Panc1 (cell line): ENCODE measurements at regions not wholly inside any gene's neighbourhood (a gene's known extent, or its start where the extent isn't known, plus 50 kb on each side); places are given as distances from the start of the nearest gene placed in this dataset.

Experiments
- ATAC-seq: fragments of 200-7000 bp; cut with Tn5 transposase; 2 replicates; pipeline ENCODE4 v1.9.1; 2020; ENCODE audit warnings: mild to moderate bottlenecking, moderate library complexity
- BruUV-seq: library from RNA; stranded (reverse); fragments of 400-500 nt; replicated peaks from 2 replicates; lab custom pipeline; 2021; lab: Mats Ljungman, UMichigan
- CTCF ChIA-PET: fragments of 300-600 bp; sonication (Branson Sonifier 250); formaldehyde crosslinking; loops from one replicate; lab custom pipeline; 2022; ENCODE audit warnings: antibody characterized with exemption; lab: Charles Lee
- POLR2A ChIA-PET: fragments of 300-600 bp; sonication (Branson Sonifier 250); formaldehyde crosslinking; loops from one replicate; lab custom pipeline; 2022; ENCODE audit warnings: antibody characterized with exemption; lab: Charles Lee
- DNase-seq: peaks from one replicate; pipeline ENCODE4 v3.0.0-alpha.2; 2010; ENCODE audit warnings: low read depth, low spot score
- H3K27ac ChIP-seq: 2 replicates; pipeline ENCODE4 v1.5.1; 2011; ENCODE audit warnings: mild to moderate bottlenecking, low read length, inconsistent platforms
- H3K27me3 ChIP-seq: fragments of 200-500 bp; sonication (Bioruptor generic); 2 replicates; pipeline ENCODE4 v1.6.0; 2014; ENCODE audit warnings: low read length, inconsistent platforms; ENCODE audit not compliant: control insufficient read depth, insufficient read depth
- H3K36me3 ChIP-seq: fragments of 200-500 bp; sonication (Bioruptor generic); 2 replicates; pipeline ENCODE4 v1.5.1; 2014; ENCODE audit warnings: inconsistent platforms, mild to moderate bottlenecking, low read length, moderate library complexity; ENCODE audit not compliant: control insufficient read depth, insufficient read depth
- H3K4me1 ChIP-seq: 2 replicates; pipeline ENCODE4 v1.5.1; 2011; ENCODE audit warnings: inconsistent platforms, mild to moderate bottlenecking, low read length, moderate library complexity; ENCODE audit not compliant: control insufficient read depth, insufficient read depth
- H3K4me3 ChIP-seq, 2 experiments: 2 replicates each; pipeline ENCODE4 v1.5.1; 2011 to 2012; ENCODE audit warnings: low read depth in 2 of 2, low read length in 2 of 2, mild to moderate bottlenecking in 2 of 2, inconsistent platforms in 1 of 2, moderate library complexity in 1 of 2
- H3K9me3 ChIP-seq: fragments of 200-500 bp; sonication (Bioruptor generic); 2 replicates; pipeline ENCODE4 v1.5.1; 2014; ENCODE audit warnings: low read depth, mild to moderate bottlenecking, inconsistent platforms, low read length, moderate library complexity; ENCODE audit not compliant: control insufficient read depth, insufficient read depth
- POLR2AphosphoS5 ChIP-seq: IDR thresholded peaks from 2 replicates; pipeline ENCODE4 v1.6.1; 2012; ENCODE audit warnings: mild to moderate bottlenecking, low read depth, low read length, moderate library complexity
- SIN3A ChIP-seq: IDR thresholded peaks from 2 replicates; pipeline ENCODE4 v1.6.1; 2012; ENCODE audit warnings: low read depth, mild to moderate bottlenecking, low read length, moderate library complexity, borderline replicate concordance; ENCODE audit not compliant: insufficient read depth
- TCF7L2 ChIP-seq: IDR thresholded peaks from 2 replicates; pipeline ENCODE4 v1.6.1; 2011; ENCODE audit warnings: mild to moderate bottlenecking, low read depth, low read length, inconsistent platforms
- in situ Hi-C: cut with HindIII; loops from 2 replicates; pipeline ENCODE4 v1.10.0; 2016; ENCODE audit warnings: low sequenced_read_pairs, low pct_unique_long_range_greater_than_20kb
- intact Hi-C: fragments of 100-400 bp; cut with micrococcal nuclease; formaldehyde crosslinking; loops from one replicate; pipeline ENCODE4 v1.10.0; 2022; ENCODE audit not compliant: unreplicated experiment
- TF ChIP-seq, protein P1 (sequence below), 2 experiments: IDR thresholded peaks; 2 replicates each; pipeline ENCODE4 v1.6.1; 2011 to 2012; ENCODE audit warnings: low read depth in 2 of 2, control low read depth in 1 of 2, low read length in 1 of 2, mild to moderate bottlenecking in 1 of 2, moderate library complexity in 1 of 2; ENCODE audit not compliant: insufficient read depth in 1 of 2
- TF ChIP-seq, protein P2 (sequence below): fragments of 450-650 bp; IDR thresholded peaks from 2 replicates; pipeline ENCODE4 v1.5.1; 2017; ENCODE audit warnings: mild to moderate bottlenecking

DNA sequence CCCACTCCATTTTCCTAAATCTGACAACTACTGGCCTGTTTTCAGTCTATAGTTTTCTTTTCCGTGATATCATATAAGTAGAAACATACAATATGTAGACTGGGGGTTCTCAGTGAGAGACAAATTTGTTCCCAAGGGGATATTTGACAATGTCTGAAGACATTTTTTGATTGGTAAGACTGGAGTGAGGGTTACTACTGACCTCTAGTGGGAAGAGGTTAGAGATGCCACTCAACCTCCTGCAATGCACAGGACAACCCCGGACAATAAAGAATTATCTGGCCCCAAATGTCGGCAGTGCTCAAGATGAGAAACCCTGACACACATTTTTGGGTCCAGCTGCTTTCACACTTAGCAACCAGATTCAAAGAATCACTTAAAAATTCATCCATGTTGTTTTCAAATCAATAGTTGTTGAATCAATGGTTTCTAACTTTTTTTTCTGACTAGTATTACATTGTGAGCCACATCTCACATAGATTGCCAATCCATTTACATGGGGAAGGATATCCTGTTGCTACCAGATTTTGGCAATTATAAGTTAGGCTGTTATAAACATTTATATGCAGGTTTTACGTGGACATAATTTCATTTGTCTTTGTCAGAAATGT lies 307.1 kb downstream of the RPL10L start:
- Histone ChIP-seq H3K4me1 (no peaks in the 10 kb centered on the region), H3K27me3 (no peaks in the 10 kb centered on the region), H3K4me3 (no peak overlapping the region), H3K9me3 (no peaks in the 10 kb centered on the region), H3K36me3 (no peaks in the 10 kb centered on the region), H3K27ac (no peak overlapping the region)
- intact Hi-C loops = loop anchor here (5.0 kb wide), 1 partner anchor 92 kb away; no protein-coding TSS in a partner anchor
- in situ Hi-C loops = no loop called here
- no TSS peak for BruUV-seq
- TF ChIP-seq, protein P1, sequence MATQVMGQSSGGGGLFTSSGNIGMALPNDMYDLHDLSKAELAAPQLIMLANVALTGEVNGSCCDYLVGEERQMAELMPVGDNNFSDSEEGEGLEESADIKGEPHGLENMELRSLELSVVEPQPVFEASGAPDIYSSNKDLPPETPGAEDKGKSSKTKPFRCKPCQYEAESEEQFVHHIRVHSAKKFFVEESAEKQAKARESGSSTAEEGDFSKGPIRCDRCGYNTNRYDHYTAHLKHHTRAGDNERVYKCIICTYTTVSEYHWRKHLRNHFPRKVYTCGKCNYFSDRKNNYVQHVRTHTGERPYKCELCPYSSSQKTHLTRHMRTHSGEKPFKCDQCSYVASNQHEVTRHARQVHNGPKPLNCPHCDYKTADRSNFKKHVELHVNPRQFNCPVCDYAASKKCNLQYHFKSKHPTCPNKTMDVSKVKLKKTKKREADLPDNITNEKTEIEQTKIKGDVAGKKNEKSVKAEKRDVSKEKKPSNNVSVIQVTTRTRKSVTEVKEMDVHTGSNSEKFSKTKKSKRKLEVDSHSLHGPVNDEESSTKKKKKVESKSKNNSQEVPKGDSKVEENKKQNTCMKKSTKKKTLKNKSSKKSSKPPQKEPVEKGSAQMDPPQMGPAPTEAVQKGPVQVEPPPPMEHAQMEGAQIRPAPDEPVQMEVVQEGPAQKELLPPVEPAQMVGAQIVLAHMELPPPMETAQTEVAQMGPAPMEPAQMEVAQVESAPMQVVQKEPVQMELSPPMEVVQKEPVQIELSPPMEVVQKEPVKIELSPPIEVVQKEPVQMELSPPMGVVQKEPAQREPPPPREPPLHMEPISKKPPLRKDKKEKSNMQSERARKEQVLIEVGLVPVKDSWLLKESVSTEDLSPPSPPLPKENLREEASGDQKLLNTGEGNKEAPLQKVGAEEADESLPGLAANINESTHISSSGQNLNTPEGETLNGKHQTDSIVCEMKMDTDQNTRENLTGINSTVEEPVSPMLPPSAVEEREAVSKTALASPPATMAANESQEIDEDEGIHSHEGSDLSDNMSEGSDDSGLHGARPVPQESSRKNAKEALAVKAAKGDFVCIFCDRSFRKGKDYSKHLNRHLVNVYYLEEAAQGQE (IDR thresholded peaks at IDR 0.05; ENCODE audit: insufficient read depth in 1 of 2, low read depth in 2 of 2, low read length in 1 of 2) = no peak
- TF ChIP-seq, protein P2, sequence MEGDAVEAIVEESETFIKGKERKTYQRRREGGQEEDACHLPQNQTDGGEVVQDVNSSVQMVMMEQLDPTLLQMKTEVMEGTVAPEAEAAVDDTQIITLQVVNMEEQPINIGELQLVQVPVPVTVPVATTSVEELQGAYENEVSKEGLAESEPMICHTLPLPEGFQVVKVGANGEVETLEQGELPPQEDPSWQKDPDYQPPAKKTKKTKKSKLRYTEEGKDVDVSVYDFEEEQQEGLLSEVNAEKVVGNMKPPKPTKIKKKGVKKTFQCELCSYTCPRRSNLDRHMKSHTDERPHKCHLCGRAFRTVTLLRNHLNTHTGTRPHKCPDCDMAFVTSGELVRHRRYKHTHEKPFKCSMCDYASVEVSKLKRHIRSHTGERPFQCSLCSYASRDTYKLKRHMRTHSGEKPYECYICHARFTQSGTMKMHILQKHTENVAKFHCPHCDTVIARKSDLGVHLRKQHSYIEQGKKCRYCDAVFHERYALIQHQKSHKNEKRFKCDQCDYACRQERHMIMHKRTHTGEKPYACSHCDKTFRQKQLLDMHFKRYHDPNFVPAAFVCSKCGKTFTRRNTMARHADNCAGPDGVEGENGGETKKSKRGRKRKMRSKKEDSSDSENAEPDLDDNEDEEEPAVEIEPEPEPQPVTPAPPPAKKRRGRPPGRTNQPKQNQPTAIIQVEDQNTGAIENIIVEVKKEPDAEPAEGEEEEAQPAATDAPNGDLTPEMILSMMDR = peak; percentile 55
- TF ChIP-seq SIN3A = no peak
- TF ChIP-seq TCF7L2 = no peak
- TF ChIP-seq POLR2AphosphoS5 = no peak
- ATAC-seq = no peak
- POLR2A ChIA-PET = no interaction called here
- DNase-seq = peak; percentile 13
- CTCF ChIA-PET = no interaction called here

DNA sequence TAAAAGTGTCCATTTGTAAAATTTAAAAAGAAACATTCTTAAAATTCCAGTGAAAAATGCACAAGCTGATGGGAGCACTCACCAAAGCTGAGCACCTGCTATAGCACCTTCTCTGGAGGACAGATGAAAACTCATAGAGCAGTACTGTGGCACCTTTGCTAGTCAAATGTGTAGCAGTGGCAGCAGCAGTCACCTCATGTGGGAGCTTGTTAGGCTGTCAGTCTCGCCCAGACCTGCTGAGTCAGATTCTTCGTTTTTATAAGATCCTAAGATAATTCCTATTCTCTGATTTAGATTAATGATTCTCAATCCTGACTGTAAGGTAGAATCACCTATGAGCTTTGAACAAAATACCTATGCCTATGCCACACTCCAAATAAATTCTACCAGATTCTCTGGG lies 325.8 kb downstream of the RPL10L start:
- Histone ChIP-seq H3K27me3 (no peaks in the 10 kb centered on the region), H3K36me3 (no peaks in the 10 kb centered on the region), H3K4me3 (no peak overlapping the region), H3K4me1 (no peaks in the 10 kb centered on the region), H3K27ac (no peak overlapping the region), H3K9me3 (no peaks in the 10 kb centered on the region)
- DNase-seq (no peak), ATAC-seq (no peak)
- in situ Hi-C loops (no loop called here), intact Hi-C loops (no loop called here)
- TF ChIP-seq POLR2AphosphoS5 (no peak), TCF7L2 (no peak), SIN3A (no peak)
- TF ChIP-seq, protein P1 (IDR thresholded peaks at IDR 0.05; ENCODE audit: insufficient read depth in 1 of 2, low read depth in 2 of 2, low read length in 1 of 2) = no peak
- TF ChIP-seq, protein P2 = no peak
- no TSS peak for BruUV-seq
- POLR2A ChIA-PET = no interaction called here
- CTCF ChIA-PET = no interaction called here
